Epithelial cell of esophagus (primary cell): ENCODE measurements at regions not wholly inside any gene's neighbourhood (a gene's known extent, or its start where the extent isn't known, plus 50 kb on each side); places are given as distances from the start of the nearest gene placed in this dataset.

Experiments used
- DNase-seq: peaks from one replicate; pipeline ENCODE4 v3.0.0; 2010; ENCODE audit warnings: low read depth
- H3K4me3 ChIP-seq: 2 replicates; pipeline ENCODE4 v1.5.1; 2011; ENCODE audit warnings: mild to moderate bottlenecking, low read length, control low read depth
- TF ChIP-seq, protein P1 (sequence below): IDR thresholded peaks from 2 replicates; pipeline ENCODE4 v1.5.1; 2011; ENCODE audit warnings: low read depth, mild to moderate bottlenecking, low read length, control low read depth, inconsistent platforms; ENCODE audit not compliant: insufficient read depth; ENCODE audit errors: missing control alignments

DNA sequence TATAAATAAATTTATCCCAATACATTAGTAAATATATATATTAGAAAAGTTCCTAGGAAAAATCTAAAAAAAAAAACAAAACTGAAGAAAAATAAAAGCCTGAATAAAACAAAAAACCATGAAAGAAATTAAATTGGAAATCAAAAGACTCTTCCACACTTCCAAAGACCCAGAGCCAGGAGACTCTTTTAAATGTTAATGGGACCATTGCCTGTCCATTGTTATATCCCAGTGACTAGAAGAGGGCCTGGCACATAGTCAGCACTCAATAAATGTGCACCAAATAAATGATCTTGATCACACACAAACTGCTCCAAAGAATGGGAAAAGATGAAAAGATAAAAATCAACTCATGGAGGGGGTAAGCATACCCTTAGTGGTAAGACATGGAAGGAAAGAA, 51.3 kb upstream of the CLDN18 start:
- DNase-seq: no peak
- TF ChIP-seq, protein P1, sequence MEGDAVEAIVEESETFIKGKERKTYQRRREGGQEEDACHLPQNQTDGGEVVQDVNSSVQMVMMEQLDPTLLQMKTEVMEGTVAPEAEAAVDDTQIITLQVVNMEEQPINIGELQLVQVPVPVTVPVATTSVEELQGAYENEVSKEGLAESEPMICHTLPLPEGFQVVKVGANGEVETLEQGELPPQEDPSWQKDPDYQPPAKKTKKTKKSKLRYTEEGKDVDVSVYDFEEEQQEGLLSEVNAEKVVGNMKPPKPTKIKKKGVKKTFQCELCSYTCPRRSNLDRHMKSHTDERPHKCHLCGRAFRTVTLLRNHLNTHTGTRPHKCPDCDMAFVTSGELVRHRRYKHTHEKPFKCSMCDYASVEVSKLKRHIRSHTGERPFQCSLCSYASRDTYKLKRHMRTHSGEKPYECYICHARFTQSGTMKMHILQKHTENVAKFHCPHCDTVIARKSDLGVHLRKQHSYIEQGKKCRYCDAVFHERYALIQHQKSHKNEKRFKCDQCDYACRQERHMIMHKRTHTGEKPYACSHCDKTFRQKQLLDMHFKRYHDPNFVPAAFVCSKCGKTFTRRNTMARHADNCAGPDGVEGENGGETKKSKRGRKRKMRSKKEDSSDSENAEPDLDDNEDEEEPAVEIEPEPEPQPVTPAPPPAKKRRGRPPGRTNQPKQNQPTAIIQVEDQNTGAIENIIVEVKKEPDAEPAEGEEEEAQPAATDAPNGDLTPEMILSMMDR: no peak
- H3K4me3 ChIP-seq: no peak overlapping the region
